NOMO-1 (cell line): ENCODE measurements at regions not wholly inside any gene's neighbourhood (a gene's known extent, or its start where the extent isn't known, plus 50 kb on each side); places are given as distances from the start of the nearest gene placed in this dataset.
"Not testable (repeated sequence)": the region's sequence is repeated elsewhere in the genome, so short reads cannot be mapped to it uniquely, and the experiment has no call there.

ENCODE experiments used
- DNase-seq, 2 experiments: peaks; one replicate each; lab custom pipeline; 2025; ENCODE audit not compliant: unreplicated experiment in 2 of 2; lab: John Stamatoyannopoulos, UW

DNA sequence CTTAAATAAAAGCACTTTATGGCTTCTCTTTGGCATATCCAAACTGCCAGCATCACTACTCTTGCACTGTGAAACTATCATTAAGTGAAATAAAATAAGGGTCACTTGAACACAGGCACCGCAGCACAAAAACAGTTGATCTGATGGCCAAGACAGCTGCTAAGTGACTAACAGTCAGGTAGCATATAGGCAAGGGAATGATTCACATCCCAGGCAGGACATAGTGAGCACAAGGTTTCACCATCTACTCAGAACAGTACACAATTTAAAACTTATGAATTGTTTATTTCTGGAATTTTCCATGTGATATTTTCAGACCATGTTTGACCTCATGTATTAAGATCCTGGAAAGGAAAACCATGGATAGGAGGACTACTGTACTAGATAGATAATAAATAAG lies 214.2 kb downstream of the MREG start:
- DNase-seq, result no peak

DNA sequence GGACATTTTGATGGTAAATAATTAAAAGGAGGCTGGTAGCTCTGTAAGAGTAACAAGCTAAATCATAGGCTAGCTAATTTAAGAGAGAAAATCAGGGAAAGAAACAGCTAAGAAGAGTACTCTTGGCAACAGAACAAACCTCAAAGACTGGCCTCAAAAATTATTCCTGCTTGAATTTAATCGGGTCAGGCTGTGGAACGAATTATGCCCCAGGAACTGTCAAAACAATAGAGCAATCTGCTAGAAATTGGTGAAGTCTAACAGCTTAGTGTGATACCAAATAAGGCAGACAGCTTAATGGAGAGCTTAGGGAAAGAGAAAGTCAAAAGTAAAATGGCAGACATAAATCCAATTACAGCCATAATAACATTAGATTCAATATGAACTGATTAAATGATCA lies 215.7 kb downstream of the MREG start:
- DNase-seq, result no peak

DNA sequence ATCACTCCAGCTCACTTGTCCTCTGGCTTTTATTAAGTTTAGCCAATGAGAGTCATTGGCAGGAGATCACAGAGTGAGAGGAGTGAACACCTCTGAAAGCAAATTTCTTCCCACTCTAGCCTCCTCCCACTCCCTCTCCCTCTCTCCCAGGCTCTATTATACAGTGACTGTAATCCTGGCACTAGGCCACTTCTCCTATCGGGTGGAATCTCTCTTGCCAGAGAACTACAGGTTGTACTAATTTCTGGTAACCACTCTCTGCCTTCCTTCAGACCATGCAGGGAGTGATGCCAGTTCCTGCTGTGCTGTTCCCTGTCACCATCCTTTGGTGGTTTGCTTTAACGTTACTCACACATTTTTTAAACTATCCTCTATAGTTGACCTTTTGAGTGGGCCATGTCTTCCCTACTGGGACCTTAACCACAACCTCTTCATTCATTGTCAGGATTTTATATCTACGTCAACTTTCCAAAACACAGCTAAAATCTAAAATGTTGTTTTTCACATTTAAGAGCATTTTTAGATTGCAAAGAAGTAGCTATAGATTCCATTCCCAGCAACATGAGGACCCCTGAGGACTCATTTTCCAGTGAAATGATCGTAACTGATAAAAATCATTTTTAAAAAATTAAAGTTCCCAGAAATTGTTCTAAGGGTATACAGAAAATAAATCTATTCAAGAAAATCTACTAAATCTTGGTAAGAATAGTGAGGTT lies 217.1 kb downstream of the MREG start:
- no peak for DNase-seq

DNA sequence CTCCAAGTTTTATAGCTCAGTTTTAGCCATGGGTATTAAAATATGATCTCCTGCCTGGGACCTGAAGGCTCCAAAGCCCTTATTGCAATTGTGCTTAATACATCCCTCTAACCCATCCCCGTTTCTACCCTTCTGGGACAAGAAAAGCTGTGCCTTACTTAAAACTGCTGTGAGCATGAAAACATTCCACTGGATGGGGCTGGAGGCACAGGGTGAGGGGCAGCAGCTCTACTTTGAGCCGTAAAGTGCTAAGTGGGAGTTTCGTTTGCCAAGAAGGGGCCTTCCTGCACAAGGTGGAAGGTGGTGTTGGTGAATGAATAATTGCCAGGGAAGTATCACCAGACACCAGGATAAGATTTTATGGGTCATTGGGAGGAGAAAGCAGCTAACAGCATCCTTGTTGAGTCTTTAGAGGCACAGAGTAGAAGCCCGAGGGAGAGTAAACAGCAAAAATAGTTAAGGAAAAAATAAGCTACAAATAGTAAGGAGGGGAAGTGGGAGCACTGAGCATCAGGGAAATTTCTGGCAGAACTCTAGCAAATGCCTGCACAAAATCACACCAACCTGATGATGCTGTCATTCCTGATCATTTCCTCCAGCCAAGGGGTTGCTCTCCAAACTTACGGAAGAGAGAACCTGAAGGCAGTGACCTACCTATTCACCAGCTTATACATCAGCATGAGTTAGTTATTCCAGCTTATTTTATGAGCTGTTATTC lies 218.4 kb downstream of the MREG start:
- no peak for DNase-seq

DNA sequence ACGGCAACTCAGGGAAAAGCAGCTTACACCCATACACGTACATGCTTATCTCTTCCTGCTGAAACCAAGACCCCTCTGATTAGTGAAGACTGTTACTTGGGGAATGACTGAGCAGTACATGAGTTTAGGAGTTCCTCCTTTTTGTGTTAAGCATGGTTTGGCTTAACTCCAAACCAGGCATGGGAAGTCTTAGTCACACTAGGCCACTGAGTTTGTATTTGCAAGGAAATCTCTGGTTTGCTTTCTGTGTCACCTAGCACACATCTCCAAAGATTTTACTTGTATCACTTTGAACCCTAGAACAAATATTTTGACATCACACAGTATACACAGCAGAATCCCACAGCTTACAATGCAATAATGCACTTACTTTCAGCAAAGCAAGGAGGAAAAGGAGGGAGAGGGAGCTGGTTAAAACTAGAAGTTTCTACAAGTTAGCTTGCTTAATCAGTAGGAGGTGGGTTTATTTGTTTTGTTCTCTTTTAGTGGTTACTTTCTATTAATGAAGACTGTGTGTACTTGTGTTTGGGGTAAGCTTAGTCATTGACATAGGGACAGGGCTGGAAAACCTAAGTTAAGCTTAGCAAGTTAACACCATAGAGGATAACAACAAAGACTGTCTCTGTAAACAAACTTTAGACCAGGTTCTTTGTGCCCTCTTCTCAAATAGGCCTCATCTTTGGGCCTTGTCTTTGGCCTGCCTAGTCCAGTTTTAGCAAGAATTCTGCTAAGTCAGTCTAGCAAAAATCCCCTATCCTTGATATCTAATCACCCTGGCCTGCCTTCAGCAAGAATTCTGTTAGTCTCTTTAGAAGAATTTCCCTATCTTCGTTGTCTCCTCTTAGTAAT lies 219.4 kb downstream of the MREG start:
- peak; percentile 65 to 93 for DNase-seq

DNA sequence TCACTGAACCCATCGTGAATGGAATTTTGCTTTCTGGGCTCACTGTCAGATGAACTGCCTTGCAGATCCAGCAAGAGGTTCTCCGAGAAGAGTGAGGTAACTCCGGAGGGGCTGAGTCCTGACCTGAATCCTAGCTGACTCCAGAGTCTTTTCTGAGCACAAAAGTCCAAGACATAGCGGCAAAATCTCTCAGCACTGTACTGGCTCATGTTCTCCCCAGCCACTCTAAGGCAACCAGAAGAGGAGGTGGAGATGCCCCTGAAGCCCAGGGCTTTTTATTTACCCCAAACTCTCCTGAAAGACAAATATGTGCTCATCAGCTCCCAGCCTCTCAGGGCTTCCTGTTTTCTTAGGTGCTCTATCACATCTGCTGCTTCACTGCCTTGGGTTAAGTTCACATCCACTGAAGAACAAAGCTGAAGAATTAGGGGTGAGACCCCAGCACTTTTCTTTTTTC lies 221.8 kb downstream of the MREG start:
- peak; percentile 35 to 59 for DNase-seq

DNA sequence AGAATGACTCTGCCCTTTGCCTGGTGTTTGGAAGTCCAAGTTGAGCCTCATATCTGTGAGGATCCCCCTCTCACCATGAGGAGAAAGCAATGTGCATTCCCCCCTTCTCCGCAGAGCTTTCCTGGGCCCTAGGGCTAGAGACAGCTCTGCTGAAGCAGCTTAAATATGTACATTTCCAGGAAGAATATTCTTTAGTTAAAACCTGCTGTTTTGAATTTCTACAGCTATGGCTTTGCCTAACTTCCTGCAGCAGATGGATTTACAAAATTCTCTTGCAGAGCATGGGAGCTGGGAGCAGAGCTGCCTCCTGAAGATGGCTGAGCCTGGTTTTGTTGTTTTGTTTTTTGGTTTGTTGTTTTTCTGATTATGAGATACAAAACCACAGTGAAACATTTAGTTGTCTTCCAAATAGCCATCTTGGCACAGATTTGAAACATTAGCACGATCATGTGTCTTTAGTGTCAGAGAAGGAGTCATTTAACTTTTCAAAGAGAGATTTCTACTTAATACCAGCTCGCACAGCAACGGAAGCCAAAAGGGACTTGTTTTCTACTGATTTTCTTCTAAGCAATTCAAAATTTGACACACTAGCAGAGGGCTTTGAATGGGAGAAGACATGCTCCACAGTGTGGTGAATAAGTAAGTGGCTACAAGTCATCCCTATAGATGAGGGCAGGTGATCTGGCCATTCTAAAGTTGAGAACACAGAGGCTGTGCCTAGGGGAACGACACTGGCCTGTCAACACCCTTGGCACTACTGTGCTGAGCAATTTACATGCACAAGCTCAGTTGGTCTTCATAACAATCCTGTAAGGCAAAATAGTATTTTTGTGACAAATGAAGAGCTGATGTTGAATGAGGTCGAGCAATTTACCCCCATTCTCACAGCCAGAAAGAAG lies 222.6 kb downstream of the MREG start:
- DNase-seq, result no peak

DNA sequence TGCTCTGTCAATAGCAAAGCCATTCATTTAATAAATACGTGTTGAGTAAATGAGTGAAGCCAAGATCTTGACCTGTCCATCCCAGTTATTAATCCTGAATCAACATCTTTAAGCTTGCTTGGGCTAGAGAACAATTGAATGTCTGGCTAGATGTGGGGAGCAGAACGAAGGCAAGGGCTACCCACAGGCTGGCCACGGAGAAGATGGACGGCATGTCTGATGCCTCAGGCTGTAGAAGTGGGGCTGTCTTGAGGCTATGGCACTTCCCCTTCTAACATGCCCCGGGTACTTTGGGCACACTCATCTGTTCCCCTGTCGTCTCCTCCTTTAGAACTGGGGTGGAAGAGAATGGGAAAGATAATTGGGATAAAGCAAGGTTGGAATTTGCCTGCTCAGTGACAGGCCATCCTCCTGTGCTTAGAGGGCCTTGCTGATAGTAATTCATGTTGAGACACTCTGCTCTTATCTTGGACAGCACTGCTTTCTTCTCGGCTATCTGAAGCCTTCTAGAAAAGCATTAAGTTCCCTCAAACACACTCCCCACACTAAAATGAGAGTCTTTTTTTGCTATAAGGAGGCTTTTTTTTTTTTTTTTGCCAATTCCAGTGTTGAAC lies 225.7 kb downstream of the MREG start:
- DNase-seq, result no peak

DNA sequence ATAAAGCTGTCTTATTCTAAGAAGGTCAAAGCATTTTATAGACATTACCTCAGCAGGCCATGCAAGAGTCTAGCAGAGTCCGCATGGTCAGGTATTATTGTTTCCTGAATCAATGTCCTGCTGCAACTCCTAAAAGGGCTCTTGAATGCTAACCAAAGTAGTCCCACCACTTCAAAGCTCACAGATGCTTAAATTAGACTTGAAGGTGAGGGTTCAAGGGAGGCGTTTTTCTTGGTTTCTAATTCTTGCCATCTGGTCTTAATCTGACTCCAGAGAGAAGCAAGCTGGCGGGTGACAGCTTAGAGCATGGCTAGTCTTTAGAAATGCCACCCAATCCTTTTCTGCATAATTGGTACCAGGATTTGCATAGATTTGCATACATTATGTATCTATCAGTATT lies 226.3 kb downstream of the MREG start:
- DNase-seq, result no peak

DNA sequence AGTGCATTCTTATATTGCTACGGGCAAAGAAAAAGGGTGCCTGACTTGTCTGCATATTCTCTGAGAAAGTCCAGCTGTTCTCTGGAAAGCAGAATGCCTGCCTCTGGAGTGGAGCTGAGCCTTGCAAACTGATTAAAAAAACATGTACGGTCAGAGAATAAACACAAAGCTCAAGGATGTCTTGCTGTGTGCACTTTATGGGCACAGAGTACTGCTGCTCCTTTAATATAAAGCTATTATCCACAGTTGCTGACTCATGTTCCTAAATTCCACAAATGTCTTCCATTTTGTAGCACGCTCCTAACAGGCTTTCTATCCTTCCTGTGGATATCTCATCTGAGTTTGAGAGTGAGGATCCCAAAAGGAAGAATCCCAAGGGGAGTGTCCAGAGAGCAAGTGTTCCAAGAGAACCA lies 229.0 kb downstream of the MREG start:
- no peak for DNase-seq

DNA sequence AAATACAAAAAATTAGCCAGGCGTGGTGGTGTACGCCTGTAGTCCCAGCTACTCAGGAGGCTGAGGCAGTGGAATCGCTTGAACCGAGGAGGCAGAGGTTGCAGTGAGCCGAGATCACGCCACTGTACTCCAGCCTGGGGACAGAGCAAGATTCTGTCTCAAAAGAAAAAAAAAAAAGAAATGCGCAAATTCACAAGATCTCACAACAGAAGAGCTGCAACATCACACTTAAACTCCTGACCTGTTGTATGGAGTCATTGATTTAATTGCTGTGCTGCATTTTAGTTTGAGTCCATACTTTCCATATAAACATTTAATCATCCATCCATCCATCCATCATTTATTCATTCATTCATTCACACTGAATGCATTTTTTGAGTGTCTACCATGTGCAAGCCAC lies 229.7 kb downstream of the MREG start:
- DNase-seq, result not testable (repeated sequence)

DNA sequence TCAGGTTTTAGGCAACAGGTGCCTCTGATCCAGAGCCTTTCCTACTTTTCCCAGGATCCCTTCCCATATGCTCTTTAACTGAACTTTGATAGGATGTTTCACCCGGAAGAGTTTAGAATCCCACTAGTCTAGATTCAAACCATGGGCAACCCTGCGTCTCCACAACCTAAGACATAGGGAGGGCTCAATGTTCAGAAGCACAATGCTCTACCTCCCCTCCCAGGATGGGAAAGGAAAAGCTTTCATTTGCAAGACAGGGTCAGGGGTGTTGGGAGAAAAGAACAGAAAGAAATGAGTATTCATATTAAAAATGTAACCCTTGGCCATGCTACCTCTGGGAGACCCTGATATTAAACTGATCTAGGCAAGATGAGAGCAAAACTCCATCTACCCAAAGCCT lies 230.4 kb downstream of the MREG start:
- DNase-seq, result no peak

DNA sequence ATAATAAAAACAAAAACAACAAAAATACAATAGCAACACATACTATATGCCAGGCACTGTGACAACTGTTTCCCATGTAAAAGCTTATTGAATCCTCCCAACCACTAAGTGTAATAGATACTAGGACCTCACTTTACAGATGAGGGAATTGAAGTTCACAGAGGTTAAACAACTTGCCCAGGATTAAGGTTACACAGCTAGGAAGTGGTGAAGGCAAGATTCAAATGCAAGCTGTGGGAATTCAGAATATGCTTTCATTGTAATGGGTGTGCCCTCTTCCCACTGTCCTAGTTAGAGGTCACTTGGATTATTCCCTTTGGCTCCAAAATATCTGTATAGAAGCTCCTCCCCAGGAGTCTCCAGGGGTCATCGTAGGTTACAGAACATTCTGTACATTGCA lies 231.1 kb downstream of the MREG start:
- no peak for DNase-seq

DNA sequence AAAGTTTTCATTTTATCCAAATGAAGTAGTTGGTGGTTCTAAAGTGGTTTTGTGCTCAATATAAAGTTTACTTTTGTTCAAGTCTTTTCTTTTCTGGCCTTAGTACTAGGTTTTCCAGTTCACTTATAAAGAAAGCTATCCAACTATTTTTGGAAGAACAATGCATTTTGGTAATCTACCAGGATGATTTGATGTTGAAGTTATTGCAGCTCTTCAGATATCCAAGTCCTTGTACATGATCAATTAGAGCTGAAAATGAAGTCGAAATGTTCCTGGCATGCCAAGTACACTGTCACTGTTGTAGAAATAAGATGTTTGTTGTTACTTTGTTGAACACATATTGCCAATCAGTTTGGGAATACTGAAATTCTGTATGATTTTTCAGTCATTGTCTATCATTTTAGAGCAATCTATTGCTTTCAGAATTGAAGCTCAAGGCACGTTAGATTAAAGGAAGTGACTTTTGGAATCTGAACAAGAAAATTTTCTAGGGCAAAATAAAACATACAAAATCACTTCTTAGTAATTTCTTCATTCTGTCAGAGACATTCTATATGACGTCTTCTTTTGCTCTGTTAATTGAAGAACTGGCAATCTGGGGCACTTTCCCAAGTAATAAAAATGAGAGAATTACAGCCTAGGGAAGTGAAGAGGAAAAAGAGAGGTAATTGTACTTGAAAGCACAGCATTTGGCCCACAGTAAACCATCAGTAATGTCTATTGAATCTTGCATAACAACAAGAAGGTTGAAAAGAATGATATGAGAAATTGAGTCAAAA lies 232.3 kb downstream of the MREG start:
- no peak for DNase-seq

DNA sequence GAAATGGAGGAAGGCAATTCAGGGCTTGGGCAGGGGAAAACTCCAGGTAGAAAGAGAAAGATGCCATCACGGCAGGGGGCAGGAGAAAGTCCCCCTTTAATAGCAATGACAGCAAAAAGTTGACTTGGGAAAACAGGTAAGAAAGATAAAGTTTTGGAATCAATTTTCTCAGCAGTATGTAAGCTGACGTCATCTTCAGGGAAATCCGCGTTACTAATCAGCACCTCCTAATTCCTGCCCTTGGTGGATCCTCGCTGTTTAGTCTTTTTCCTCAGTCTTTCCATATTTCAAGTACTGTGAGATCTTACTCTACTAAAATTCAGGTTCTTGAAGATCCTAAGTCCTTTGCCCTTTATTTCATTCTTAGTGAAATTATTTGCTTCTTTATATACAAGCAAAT lies 233.0 kb downstream of the MREG start:
- no peak for DNase-seq

DNA sequence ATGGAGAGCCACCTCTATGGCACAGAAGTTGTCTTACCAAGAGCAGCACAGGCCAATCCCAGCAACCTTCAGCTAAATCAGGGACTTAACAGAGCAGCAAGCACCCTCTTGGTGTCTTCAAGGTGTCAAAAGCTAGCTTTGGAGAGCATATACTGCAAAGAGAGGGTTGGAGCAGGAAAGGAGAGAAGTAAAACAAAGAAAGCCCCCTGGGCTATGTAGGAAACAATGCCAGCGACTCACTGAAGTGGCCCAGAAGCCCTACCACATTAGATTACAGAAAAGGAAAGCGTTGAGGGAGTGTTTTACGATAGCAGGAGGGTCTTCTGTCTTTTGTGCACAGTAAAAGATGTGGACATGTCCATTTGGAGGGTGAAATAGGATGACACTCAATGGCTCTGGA lies 233.4 kb downstream of the MREG start:
- DNase-seq, result no peak

DNA sequence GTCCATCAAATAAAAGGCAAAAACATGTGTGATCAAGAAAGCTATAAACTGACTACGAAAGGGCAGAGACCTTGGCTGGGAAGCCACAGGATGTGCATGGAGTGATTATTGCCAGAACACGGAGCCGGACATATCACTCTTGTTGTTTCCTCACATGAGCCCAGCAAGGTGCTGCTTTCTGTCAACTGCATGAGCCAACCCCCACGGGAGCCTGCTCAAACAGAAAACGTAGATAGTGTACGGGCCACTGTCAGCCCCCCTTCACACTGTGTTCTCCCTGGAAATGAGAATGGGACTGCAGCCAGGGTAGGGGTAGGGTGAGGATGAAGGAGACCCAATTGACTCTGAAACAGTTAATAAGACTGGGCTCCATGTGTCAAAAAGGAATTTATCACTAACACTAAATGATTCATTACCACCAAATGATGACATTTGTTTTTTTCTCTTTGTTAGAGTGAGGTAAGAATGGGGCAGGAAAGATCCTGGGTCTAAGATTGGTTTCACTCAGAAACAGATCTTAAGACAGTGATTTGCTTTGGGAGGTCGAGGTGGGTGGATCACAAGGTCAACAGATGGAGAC lies 235.8 kb downstream of the MREG start:
- DNase-seq, result no peak

DNA sequence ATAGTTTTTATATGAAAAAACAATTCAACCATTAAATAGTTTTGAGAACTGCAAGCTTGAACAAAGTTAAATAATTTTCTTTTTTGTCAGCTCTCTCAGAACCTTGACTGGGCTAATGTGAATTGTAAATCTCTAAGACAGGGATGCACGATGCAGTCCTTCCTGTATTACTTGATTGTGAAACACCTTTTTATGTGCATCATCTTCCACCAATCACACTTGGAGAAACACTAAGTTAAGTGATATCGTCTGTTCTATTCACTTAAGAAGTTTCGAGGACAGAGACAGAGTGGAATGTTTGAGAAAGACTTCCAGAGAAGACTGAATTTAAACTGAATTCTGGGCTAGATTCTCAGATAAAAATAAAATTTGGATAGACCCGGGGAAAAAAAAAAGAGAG lies 238.2 kb downstream of the MREG start:
- no peak for DNase-seq

DNA sequence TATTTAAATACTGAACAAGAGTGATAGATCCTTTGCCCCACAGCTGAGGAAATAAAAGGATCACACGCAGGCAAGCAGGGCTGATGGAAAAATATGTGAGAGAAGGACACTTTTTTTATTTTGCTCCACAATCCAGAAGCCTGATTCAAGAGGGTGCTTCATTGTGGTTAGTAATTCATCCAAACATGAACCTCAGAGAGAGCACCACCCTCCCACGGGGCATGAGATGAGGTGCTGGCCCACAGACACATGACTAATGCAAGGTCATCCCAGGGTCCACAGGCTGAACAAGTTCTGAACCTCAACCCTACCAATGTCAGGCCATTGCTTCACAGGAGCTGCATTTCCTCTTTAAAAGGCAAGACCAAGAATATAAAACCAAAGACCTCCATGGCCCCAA lies 239.6 kb downstream of the MREG start:
- DNase-seq, result peak in 1 of 2 experiments; percentile 42
